GM12864 (cell line): ENCODE measurements at regions not wholly inside any gene's neighbourhood (a gene's known extent, or its start where the extent isn't known, plus 50 kb on each side); places are given as distances from the start of the nearest gene placed in this dataset.
"Not testable (repeated sequence)": the region's sequence is repeated elsewhere in the genome, so short reads cannot be mapped to it uniquely, and the experiment has no call there.

Experiments used
- DNase-seq: peaks from one replicate; pipeline ENCODE4 v3.0.0-alpha.2; 2011; ENCODE audit warnings: low read depth
- H3K4me3 ChIP-seq: 2 replicates; pipeline ENCODE4 v1.5.1; 2011; ENCODE audit warnings: mild to moderate bottlenecking, low read depth, low read length, control low read depth

DNA sequence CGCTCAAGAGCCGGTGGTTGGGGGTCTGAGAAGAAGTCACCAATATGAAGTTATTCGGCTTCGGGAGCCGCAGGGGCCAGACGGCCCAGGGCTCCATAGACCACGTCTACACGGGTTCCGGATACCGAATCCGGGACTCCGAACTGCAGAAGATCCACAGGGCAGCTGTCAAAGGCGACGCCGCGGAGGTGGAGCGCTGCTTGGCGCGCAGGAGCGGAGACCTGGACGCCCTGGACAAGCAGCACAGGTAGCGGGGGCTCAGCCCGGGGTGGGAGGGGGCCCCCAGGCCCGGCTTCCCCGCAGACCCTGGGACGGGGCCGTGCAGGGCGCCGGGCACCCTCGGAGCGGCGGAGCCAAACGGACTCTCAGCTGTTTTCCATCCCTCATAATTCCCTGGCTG is 867.9 kb downstream of the SPATA31A1 start:
- DNase-seq, H3K4me3 ChIP-seq: not testable (repeated sequence)
